ENCODE measurements at regions not wholly inside any gene's neighbourhood (a gene's known extent, or its start where the extent isn't known, plus 50 kb on each side); places are given as distances from the start of the nearest gene placed in this dataset.

- H3K9me3 ChIP-seq (ENCODE audit: control insufficient read depth, insufficient read depth, low read depth, low read length) = no peaks in the 10 kb centered on the region
- no peaks in the 10 kb centered on the region for H3K27me3 ChIP-seq (ENCODE audit: control insufficient read depth, insufficient read depth, low read length)
- H3K4me2 ChIP-seq (ENCODE audit: extremely low read depth, insufficient read depth, low read length) = no peak overlapping the region
- H4K20me1 ChIP-seq (ENCODE audit: control insufficient read depth, extremely low read depth, insufficient read depth, low read length) = no peaks in the 10 kb centered on the region
- H3K27ac ChIP-seq (ENCODE audit: insufficient read depth, low read length) = no peak overlapping the region
- no peak for TF ChIP-seq CTCF (conservative IDR thresholded peaks at IDR 0.05 in 1 of 2, IDR thresholded peaks at IDR 0.05 in 1 of 2; ENCODE audit: low read depth in 1 of 2, low read length in 2 of 2)
- TF ChIP-seq EZH2 (IDR thresholded peaks at IDR 0.05; ENCODE audit: low read length, missing control alignments) = no peak
- H3K79me2 ChIP-seq (ENCODE audit: control insufficient read depth, insufficient read depth, low read length) = no peaks in the 10 kb centered on the region
- H2AFZ ChIP-seq (ENCODE audit: low read length) = no peak overlapping the region
- H3K4me1 ChIP-seq (ENCODE audit: control insufficient read depth, extremely low read depth, insufficient read depth, low read length) = no peaks in the 10 kb centered on the region
- H3K9ac ChIP-seq (ENCODE audit: insufficient read depth, low read length) = no peak overlapping the region
- DNase-seq (ENCODE audit: low read depth in 2 of 2) = no peak
- H3K36me3 ChIP-seq (ENCODE audit: control insufficient read depth, insufficient read depth, low read length) = no peaks in the 10 kb centered on the region
- H3K4me3 ChIP-seq (replicated peaks in 1 of 4; ENCODE audit: control extremely low read depth in 1 of 4, insufficient read depth in 1 of 4, low read depth in 3 of 4, low read length in 4 of 4) = no peak overlapping the region
Observed at GRCh38 chr14:96682401-96682800, 114.8 kb upstream of the VRK1 start.

GRCh38 chr14:96683562-96684289 lies 113.5 kb upstream of the VRK1 start:
- H3K9ac ChIP-seq (ENCODE audit: insufficient read depth, low read length) = no peak overlapping the region
- no peaks in the 10 kb centered on the region for H4K20me1 ChIP-seq (ENCODE audit: control insufficient read depth, extremely low read depth, insufficient read depth, low read length)
- no peak overlapping the region for H3K4me2 ChIP-seq (ENCODE audit: extremely low read depth, insufficient read depth, low read length)
- no peaks in the 10 kb centered on the region for H3K79me2 ChIP-seq (ENCODE audit: control insufficient read depth, insufficient read depth, low read length)
- no peaks in the 10 kb centered on the region for H3K9me3 ChIP-seq (ENCODE audit: control insufficient read depth, insufficient read depth, low read depth, low read length)
- H3K4me1 ChIP-seq (ENCODE audit: control insufficient read depth, extremely low read depth, insufficient read depth, low read length) = no peaks in the 10 kb centered on the region
- H3K36me3 ChIP-seq (ENCODE audit: control insufficient read depth, insufficient read depth, low read length) = no peaks in the 10 kb centered on the region
- no peak overlapping the region for H2AFZ ChIP-seq (ENCODE audit: low read length)
- no peak for DNase-seq (ENCODE audit: low read depth in 2 of 2)
- TF ChIP-seq CTCF (conservative IDR thresholded peaks at IDR 0.05 in 1 of 2, IDR thresholded peaks at IDR 0.05 in 1 of 2; ENCODE audit: low read depth in 1 of 2, low read length in 2 of 2) (no peak), EZH2 (IDR thresholded peaks at IDR 0.05; ENCODE audit: low read length, missing control alignments) (no peak)
- H3K27ac ChIP-seq (ENCODE audit: insufficient read depth, low read length) = no peak overlapping the region
- H3K27me3 ChIP-seq (ENCODE audit: control insufficient read depth, insufficient read depth, low read length) = no peaks in the 10 kb centered on the region
- H3K4me3 ChIP-seq (replicated peaks in 1 of 4; ENCODE audit: control extremely low read depth in 1 of 4, insufficient read depth in 1 of 4, low read depth in 3 of 4, low read length in 4 of 4) = no peak overlapping the region

GRCh38 chr14:96686126-96686525 lies 111.1 kb upstream of the VRK1 start:
- H3K9ac ChIP-seq (ENCODE audit: insufficient read depth, low read length) = no peak overlapping the region
- no peaks in the 10 kb centered on the region for H3K4me1 ChIP-seq (ENCODE audit: control insufficient read depth, extremely low read depth, insufficient read depth, low read length)
- no peaks in the 10 kb centered on the region for H3K9me3 ChIP-seq (ENCODE audit: control insufficient read depth, insufficient read depth, low read depth, low read length)
- no peak overlapping the region for H3K4me3 ChIP-seq (replicated peaks in 1 of 4; ENCODE audit: control extremely low read depth in 1 of 4, insufficient read depth in 1 of 4, low read depth in 3 of 4, low read length in 4 of 4)
- H2AFZ ChIP-seq (ENCODE audit: low read length) = no peak overlapping the region
- no peaks in the 10 kb centered on the region for H3K36me3 ChIP-seq (ENCODE audit: control insufficient read depth, insufficient read depth, low read length)
- DNase-seq (ENCODE audit: low read depth in 2 of 2) = no peak
- no peak overlapping the region for H3K4me2 ChIP-seq (ENCODE audit: extremely low read depth, insufficient read depth, low read length)
- H3K27me3 ChIP-seq (ENCODE audit: control insufficient read depth, insufficient read depth, low read length) = no peaks in the 10 kb centered on the region
- H4K20me1 ChIP-seq (ENCODE audit: control insufficient read depth, extremely low read depth, insufficient read depth, low read length) = no peaks in the 10 kb centered on the region
- no peak overlapping the region for H3K27ac ChIP-seq (ENCODE audit: insufficient read depth, low read length)
- TF ChIP-seq CTCF (conservative IDR thresholded peaks at IDR 0.05 in 1 of 2, IDR thresholded peaks at IDR 0.05 in 1 of 2; ENCODE audit: low read depth in 1 of 2, low read length in 2 of 2) (no peak), EZH2 (IDR thresholded peaks at IDR 0.05; ENCODE audit: low read length, missing control alignments) (no peak)
- no peaks in the 10 kb centered on the region for H3K79me2 ChIP-seq (ENCODE audit: control insufficient read depth, insufficient read depth, low read length)

All from fibroblast of lung (primary cell).